ENCODE measurements at regions not wholly inside any gene's neighbourhood (a gene's known extent, or its start where the extent isn't known, plus 50 kb on each side); places are given as distances from the start of the nearest gene placed in this dataset.

DNA sequence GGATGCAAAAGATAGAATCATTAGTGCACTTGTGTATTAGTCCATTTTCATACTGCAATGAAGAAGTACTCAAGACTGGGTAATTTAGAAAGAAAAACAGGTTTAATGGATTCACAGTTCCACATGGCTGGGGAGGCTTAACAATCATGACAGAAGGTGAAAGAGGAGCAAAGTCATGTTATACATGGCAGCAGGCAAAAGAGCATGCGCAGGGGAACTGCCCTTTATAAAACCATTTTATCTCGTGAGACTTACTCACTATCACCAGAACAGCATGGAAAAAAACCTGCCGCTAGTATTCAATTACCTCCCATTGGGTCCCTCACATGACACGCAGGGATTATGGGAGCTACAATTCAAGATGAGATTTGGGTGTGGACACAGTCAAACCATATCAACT is 129.4 kb downstream of the SCG2 start:
- Histone ChIP-seq H2AFZ (replicated peaks; ENCODE audit: low read length, poor library complexity) (no peak overlapping the region), H3K14ac (replicated peaks; ENCODE audit: low read depth, low read length) (no peak overlapping the region), H3K18ac (ENCODE audit: low read depth, low read length) (no peak overlapping the region), H4K20me1 (ENCODE audit: insufficient read depth, low read length) (no peaks in the 10 kb centered on the region), H3K27me3 (ENCODE audit: control insufficient read depth, insufficient read depth, low read length) (no peaks in the 10 kb centered on the region), H2AK5ac (ENCODE audit: low read depth, low read length) (no peak overlapping the region), H3K23ac (ENCODE audit: low read depth, low read length) (no peak overlapping the region), H2AK9ac (replicated peaks; ENCODE audit: low read depth, low read length, poor library complexity) (no peak overlapping the region), H2BK20ac (ENCODE audit: low read depth, low read length) (no peak overlapping the region), H2BK120ac (ENCODE audit: low read depth, low read length) (no peak overlapping the region), H2BK15ac (ENCODE audit: low read depth, low read length) (no peak overlapping the region), H4K91ac (ENCODE audit: insufficient read depth, low read depth, low read length) (no peak overlapping the region), H3K4ac (ENCODE audit: low read depth, low read length) (no peak overlapping the region), H2BK5ac (ENCODE audit: low read depth, low read length, poor library complexity, severe bottlenecking) (no peak overlapping the region), H3K4me1 (ENCODE audit: control insufficient read depth, insufficient read depth, low read length) (0 out of 2 replicates have a peak, but pooled peaks cover 4% of the 10 kb centered on the region), H3K56ac (ENCODE audit: extremely low read depth, insufficient read depth, low read length) (no peak overlapping the region), H3K36me3 (ENCODE audit: control insufficient read depth, insufficient read depth, low read length) (no peaks in the 10 kb centered on the region), H3K79me1 (ENCODE audit: low read depth in 1 of 2, low read length in 2 of 2) (no peaks in the 10 kb centered on the region), H3K9ac (ENCODE audit: low read depth, low read length) (no peak overlapping the region), H3K9me3 (ENCODE audit: control insufficient read depth, insufficient read depth, low read length) (no peaks in the 10 kb centered on the region), H3K27ac (ENCODE audit: insufficient read depth, low read length) (no peak overlapping the region), H4K8ac (ENCODE audit: low read depth in 2 of 2, low read length in 2 of 2) (no peak overlapping the region), H3K9me1 (ENCODE audit: insufficient read depth, low read length) (peaks cover 10% of the 10 kb centered on the region; the same call in 1 of the 2 replicates), H3K4me3 (ENCODE audit: insufficient read depth, low read depth, low read length) (no peak overlapping the region), H3K4me2 (ENCODE audit: low read depth, low read length) (no peak overlapping the region), H4K5ac (ENCODE audit: low read depth, low read length) (no peak overlapping the region)
- intact Hi-C loops (cut with micrococcal nuclease), result no loop called here
- in situ Hi-C loops (cut with MboI; ENCODE audit: low sequenced_read_pairs), result loop anchor here (10.0 kb wide), 1 partner anchor 132 kb away; the partner anchor contains the start of gene SCG2
- ChIA-PET CTCF (no interaction called here), POLR2A (ENCODE audit: unreplicated experiment) (no interaction called here)
- TF ChIP-seq RAD21 (IDR thresholded peaks at IDR 0.05; ENCODE audit: low read length), result no peak
- TF ChIP-seq CHD1 (IDR thresholded peaks at IDR 0.05; ENCODE audit: low read depth, low read length), result no peak
- TF ChIP-seq, protein P1, sequence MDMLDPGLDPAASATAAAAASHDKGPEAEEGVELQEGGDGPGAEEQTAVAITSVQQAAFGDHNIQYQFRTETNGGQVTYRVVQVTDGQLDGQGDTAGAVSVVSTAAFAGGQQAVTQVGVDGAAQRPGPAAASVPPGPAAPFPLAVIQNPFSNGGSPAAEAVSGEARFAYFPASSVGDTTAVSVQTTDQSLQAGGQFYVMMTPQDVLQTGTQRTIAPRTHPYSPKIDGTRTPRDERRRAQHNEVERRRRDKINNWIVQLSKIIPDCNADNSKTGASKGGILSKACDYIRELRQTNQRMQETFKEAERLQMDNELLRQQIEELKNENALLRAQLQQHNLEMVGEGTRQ (IDR thresholded peaks at IDR 0.05; ENCODE audit: low read depth, low read length), result no peak
- TF ChIP-seq BHLHE40 (IDR thresholded peaks at IDR 0.05; ENCODE audit: low read depth, low read length), result no peak
- no peak for TF ChIP-seq POLR2A (IDR thresholded peaks at IDR 0.05; ENCODE audit: low read depth, low read length)
- no peak for TF ChIP-seq RFX5 (IDR thresholded peaks at IDR 0.05; ENCODE audit: low read depth, low read length)
- TF ChIP-seq, protein P2, sequence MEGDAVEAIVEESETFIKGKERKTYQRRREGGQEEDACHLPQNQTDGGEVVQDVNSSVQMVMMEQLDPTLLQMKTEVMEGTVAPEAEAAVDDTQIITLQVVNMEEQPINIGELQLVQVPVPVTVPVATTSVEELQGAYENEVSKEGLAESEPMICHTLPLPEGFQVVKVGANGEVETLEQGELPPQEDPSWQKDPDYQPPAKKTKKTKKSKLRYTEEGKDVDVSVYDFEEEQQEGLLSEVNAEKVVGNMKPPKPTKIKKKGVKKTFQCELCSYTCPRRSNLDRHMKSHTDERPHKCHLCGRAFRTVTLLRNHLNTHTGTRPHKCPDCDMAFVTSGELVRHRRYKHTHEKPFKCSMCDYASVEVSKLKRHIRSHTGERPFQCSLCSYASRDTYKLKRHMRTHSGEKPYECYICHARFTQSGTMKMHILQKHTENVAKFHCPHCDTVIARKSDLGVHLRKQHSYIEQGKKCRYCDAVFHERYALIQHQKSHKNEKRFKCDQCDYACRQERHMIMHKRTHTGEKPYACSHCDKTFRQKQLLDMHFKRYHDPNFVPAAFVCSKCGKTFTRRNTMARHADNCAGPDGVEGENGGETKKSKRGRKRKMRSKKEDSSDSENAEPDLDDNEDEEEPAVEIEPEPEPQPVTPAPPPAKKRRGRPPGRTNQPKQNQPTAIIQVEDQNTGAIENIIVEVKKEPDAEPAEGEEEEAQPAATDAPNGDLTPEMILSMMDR (conservative IDR thresholded peaks at IDR 0.05; ENCODE audit: low read depth, low read length), result no peak
- no peak for TF ChIP-seq MAZ (IDR thresholded peaks at IDR 0.05; ENCODE audit: borderline replicate concordance, low read depth, low read length)
- TF ChIP-seq RCOR1 (IDR thresholded peaks at IDR 0.05; ENCODE audit: insufficient replicate concordance, low read length), result no peak
- TF ChIP-seq, protein P3, sequence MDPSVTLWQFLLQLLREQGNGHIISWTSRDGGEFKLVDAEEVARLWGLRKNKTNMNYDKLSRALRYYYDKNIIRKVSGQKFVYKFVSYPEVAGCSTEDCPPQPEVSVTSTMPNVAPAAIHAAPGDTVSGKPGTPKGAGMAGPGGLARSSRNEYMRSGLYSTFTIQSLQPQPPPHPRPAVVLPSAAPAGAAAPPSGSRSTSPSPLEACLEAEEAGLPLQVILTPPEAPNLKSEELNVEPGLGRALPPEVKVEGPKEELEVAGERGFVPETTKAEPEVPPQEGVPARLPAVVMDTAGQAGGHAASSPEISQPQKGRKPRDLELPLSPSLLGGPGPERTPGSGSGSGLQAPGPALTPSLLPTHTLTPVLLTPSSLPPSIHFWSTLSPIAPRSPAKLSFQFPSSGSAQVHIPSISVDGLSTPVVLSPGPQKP (IDR thresholded peaks at IDR 0.05; ENCODE audit: borderline replicate concordance, low read depth, low read length), result no peak
- TF ChIP-seq FOS (IDR thresholded peaks at IDR 0.05; ENCODE audit: low read depth, low read length), result no peak
- dilution Hi-C loops (cut with HindIII; ENCODE audit: low sequenced_read_pairs, unreplicated experiment), result no loop called here
- DNase-seq, result no peak
- ATAC-seq (ENCODE audit: low read depth), result no peak
- BruUV-seq (replicated peaks), result no TSS peak
- no CpG with 5 or more reads among the region's 4 CpGs for WGBS, 2 experiments (ENCODE audit: extremely low coverage in 2 of 2, insufficient read length in 1 of 2)

Data from IMR-90 (cell line).